Testis (tissue), 2 donors: ENCODE measurements at regions not wholly inside any gene's neighbourhood (a gene's known extent, or its start where the extent isn't known, plus 50 kb on each side); places are given as distances from the start of the nearest gene placed in this dataset.

Experiments used
- POLR2A ChIP-seq: fragments of 450-650 bp; IDR thresholded peaks from one replicate; pipeline ENCODE4 v1.6.1; 2017; ENCODE audit warnings: antibody characterized with exemption, mild to moderate bottlenecking, moderate library complexity
- TF ChIP-seq, protein P1 (sequence below), 3 experiments: fragments of 450-650 bp in 2 of 3; fragments of 200-600 bp in 1 of 3; sonication (generic) in 1 of 3; IDR thresholded peaks; one replicate each; pipeline ENCODE4 v1.5.1; 2016 to 2019; ENCODE audit warnings: antibody characterized with exemption in 3 of 3, mild to moderate bottlenecking in 2 of 3, moderate library complexity in 1 of 3

DNA sequence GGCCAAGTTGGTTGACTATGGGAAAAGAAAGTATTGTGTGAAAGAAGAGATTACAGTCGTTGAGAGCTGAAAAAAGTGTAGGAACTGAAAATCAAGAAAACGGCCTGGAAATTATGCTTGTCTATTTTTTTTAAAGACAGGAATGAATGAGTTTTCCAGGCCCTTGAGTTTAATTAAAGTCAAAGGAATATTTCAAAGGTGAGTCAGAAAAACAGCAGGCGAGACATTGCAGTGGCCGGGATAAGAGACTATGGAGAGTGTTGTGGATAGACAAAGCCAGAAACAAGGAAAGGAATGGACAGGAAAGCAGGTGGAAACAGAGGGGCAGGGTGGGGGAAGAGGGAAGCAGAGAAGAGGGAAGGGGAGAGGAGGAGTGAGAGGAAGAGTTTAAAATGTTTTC, 275.1 kb upstream of the LRTM1 start:
- TF ChIP-seq, protein P1, sequence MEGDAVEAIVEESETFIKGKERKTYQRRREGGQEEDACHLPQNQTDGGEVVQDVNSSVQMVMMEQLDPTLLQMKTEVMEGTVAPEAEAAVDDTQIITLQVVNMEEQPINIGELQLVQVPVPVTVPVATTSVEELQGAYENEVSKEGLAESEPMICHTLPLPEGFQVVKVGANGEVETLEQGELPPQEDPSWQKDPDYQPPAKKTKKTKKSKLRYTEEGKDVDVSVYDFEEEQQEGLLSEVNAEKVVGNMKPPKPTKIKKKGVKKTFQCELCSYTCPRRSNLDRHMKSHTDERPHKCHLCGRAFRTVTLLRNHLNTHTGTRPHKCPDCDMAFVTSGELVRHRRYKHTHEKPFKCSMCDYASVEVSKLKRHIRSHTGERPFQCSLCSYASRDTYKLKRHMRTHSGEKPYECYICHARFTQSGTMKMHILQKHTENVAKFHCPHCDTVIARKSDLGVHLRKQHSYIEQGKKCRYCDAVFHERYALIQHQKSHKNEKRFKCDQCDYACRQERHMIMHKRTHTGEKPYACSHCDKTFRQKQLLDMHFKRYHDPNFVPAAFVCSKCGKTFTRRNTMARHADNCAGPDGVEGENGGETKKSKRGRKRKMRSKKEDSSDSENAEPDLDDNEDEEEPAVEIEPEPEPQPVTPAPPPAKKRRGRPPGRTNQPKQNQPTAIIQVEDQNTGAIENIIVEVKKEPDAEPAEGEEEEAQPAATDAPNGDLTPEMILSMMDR (IDR thresholded peaks at IDR 0.05) = no peak
- TF ChIP-seq POLR2A = no peak
